Urinary bladder (tissue), 3 donors: ENCODE measurements at regions not wholly inside any gene's neighbourhood (a gene's known extent, or its start where the extent isn't known, plus 50 kb on each side); places are given as distances from the start of the nearest gene placed in this dataset.

ENCODE experiments used
- DNase-seq: peaks from one replicate; pipeline ENCODE4 v3.0.0-alpha.2; 2015; ENCODE audit errors: extremely low spot score
- H3K27ac ChIP-seq: one replicate; pipeline ENCODE4 v1.5.1; 2013; ENCODE audit warnings: low read depth, mild to moderate bottlenecking, moderate library complexity
- H3K36me3 ChIP-seq: one replicate; pipeline ENCODE4 v1.6.1; 2013; ENCODE audit warnings: mild to moderate bottlenecking, moderate library complexity; ENCODE audit not compliant: insufficient read depth
- H3K4me1 ChIP-seq: one replicate; pipeline ENCODE4 v1.6.1; 2013; ENCODE audit warnings: mild to moderate bottlenecking, moderate library complexity; ENCODE audit not compliant: insufficient read depth
- H3K4me3 ChIP-seq: one replicate; pipeline ENCODE4 v1.5.1; 2013; ENCODE audit warnings: low read depth, low read length
- WGBS: extraction: QIAGEN DNeasy Blood & Tissue Kit; methylation state at CpG from one replicate; pipeline ENCODE4 v1.1.7; 2013; 5-methylcytosine and 5-hydroxymethylcytosine counted together
- donor health status: healthy with polysubstance abuse.
- donor health status: healthy.

- no peak for DNase-seq
- no peaks in the 10 kb centered on the region for H3K36me3 ChIP-seq
- H3K27ac ChIP-seq, result no peak overlapping the region
- WGBS, result 60% methylated on average over 2 of the region's 2 CpGs
- no peak overlapping the region for H3K4me3 ChIP-seq
- H3K4me1 ChIP-seq, result no peaks in the 10 kb centered on the region
Observed at GRCh38 chr15:93451822-93452221, 362.8 kb upstream of the RGMA start.

GRCh38 chr15:93451265-93451664, 362.3 kb upstream of the RGMA start:
- Histone ChIP-seq H3K36me3 (no peaks in the 10 kb centered on the region), H3K27ac (no peak overlapping the region), H3K4me3 (no peak overlapping the region), H3K4me1 (no peaks in the 10 kb centered on the region)
- no peak for DNase-seq
- 68% methylated on average over 6 of the region's 6 CpGs for WGBS

GRCh38 chr15:93449798-93450197, 360.8 kb upstream of the RGMA start:
- no peaks in the 10 kb centered on the region for H3K36me3 ChIP-seq
- no peaks in the 10 kb centered on the region for H3K4me1 ChIP-seq
- no peak for DNase-seq
- no peak overlapping the region for H3K4me3 ChIP-seq
- no peak overlapping the region for H3K27ac ChIP-seq
- 44% methylated on average over 2 of the region's 2 CpGs for WGBS

- no peaks in the 10 kb centered on the region for H3K4me1 ChIP-seq
- H3K4me3 ChIP-seq, result no peak overlapping the region
- DNase-seq, result no peak
- H3K36me3 ChIP-seq, result no peaks in the 10 kb centered on the region
- WGBS, result 48% methylated on average over 4 of the region's 4 CpGs
- no peak overlapping the region for H3K27ac ChIP-seq
Observed at GRCh38 chr15:93438310-93438709, 349.3 kb upstream of the RGMA start.

- WGBS, result 97% methylated on average over 28 of the region's 28 CpGs
- H3K4me3 ChIP-seq, result no peak overlapping the region
- no peak overlapping the region for H3K27ac ChIP-seq
- no peaks in the 10 kb centered on the region for H3K36me3 ChIP-seq
- no peak for DNase-seq
- H3K4me1 ChIP-seq, result no peaks in the 10 kb centered on the region
Observed at GRCh38 chr15:93432474-93432873, 343.5 kb upstream of the RGMA start.

GRCh38 chr15:93428807-93429351, 339.9 kb upstream of the RGMA start:
- Histone ChIP-seq H3K36me3 (no peaks in the 10 kb centered on the region), H3K27ac (no peak overlapping the region), H3K4me3 (no peak overlapping the region), H3K4me1 (no peaks in the 10 kb centered on the region)
- WGBS, result 79% methylated on average over 2 of the region's 2 CpGs
- no peak for DNase-seq

GRCh38 chr15:93428150-93428549, 339.1 kb upstream of the RGMA start:
- 36% methylated on average over 3 of the region's 3 CpGs for WGBS
- no peaks in the 10 kb centered on the region for H3K4me1 ChIP-seq
- H3K4me3 ChIP-seq, result no peak overlapping the region
- H3K36me3 ChIP-seq, result no peaks in the 10 kb centered on the region
- no peak overlapping the region for H3K27ac ChIP-seq
- no peak for DNase-seq

GRCh38 chr15:93424131-93424530, 335.1 kb upstream of the RGMA start:
- no peaks in the 10 kb centered on the region for H3K36me3 ChIP-seq
- DNase-seq, result no peak
- H3K27ac ChIP-seq, result no peak overlapping the region
- 92% methylated on average over 9 of the region's 9 CpGs for WGBS
- no peak overlapping the region for H3K4me3 ChIP-seq
- H3K4me1 ChIP-seq, result no peaks in the 10 kb centered on the region

- Histone ChIP-seq H3K27ac (no peak overlapping the region), H3K4me3 (no peak overlapping the region), H3K4me1 (no peaks in the 10 kb centered on the region), H3K36me3 (no peaks in the 10 kb centered on the region)
- 91% methylated on average over 5 of the region's 5 CpGs for WGBS
- no peak for DNase-seq
Observed at GRCh38 chr15:93422476-93422875, 333.5 kb upstream of the RGMA start.

- WGBS, result 90% methylated on average over 7 of the region's 7 CpGs
- DNase-seq, result no peak
- H3K36me3 ChIP-seq, result no peaks in the 10 kb centered on the region
- no peak overlapping the region for H3K27ac ChIP-seq
- H3K4me3 ChIP-seq, result no peak overlapping the region
- H3K4me1 ChIP-seq, result no peaks in the 10 kb centered on the region
Observed at GRCh38 chr15:93420477-93420876, 331.5 kb upstream of the RGMA start.

GRCh38 chr15:93420050-93420452, 331.0 kb upstream of the RGMA start:
- Histone ChIP-seq H3K36me3 (no peaks in the 10 kb centered on the region), H3K27ac (no peak overlapping the region), H3K4me3 (no peak overlapping the region), H3K4me1 (no peaks in the 10 kb centered on the region)
- DNase-seq, result no peak
- 78% methylated on average over 1 of the region's 1 CpG for WGBS

GRCh38 chr15:93418566-93418965, 329.6 kb upstream of the RGMA start:
- Histone ChIP-seq H3K4me3 (no peak overlapping the region), H3K27ac (no peak overlapping the region), H3K36me3 (no peaks in the 10 kb centered on the region), H3K4me1 (no peaks in the 10 kb centered on the region)
- 85% methylated on average over 6 of the region's 6 CpGs for WGBS
- DNase-seq, result no peak

- WGBS, result 51% methylated on average over 6 of the region's 6 CpGs
Observed at GRCh38 chr15:93417631-93418030, 328.6 kb upstream of the RGMA start.

GRCh38 chr15:93417156-93417555, 328.1 kb upstream of the RGMA start:
- no peak for DNase-seq
- no peak overlapping the region for H3K4me3 ChIP-seq
- no peaks in the 10 kb centered on the region for H3K36me3 ChIP-seq
- WGBS, result 75% methylated on average over 6 of the region's 6 CpGs
- no peaks in the 10 kb centered on the region for H3K4me1 ChIP-seq
- H3K27ac ChIP-seq, result no peak overlapping the region

More at GRCh38 chr15:93417631-93418030, 328.6 kb upstream of the RGMA start:
- Histone ChIP-seq H3K4me3 (no peak overlapping the region), H3K4me1 (no peaks in the 10 kb centered on the region), H3K27ac (no peak overlapping the region), H3K36me3 (no peaks in the 10 kb centered on the region)
- DNase-seq, result no peak

GRCh38 chr15:93415576-93415975, 326.6 kb upstream of the RGMA start:
- WGBS, result 86% methylated on average over 3 of the region's 3 CpGs
- Histone ChIP-seq H3K4me3 (no peak overlapping the region), H3K27ac (no peak overlapping the region), H3K36me3 (no peaks in the 10 kb centered on the region), H3K4me1 (no peaks in the 10 kb centered on the region)
- DNase-seq, result no peak
